BLaER1 treated with 17β-estradiol and CSF1 and Interleukin-3, amounts not matched to agents 10 nM and 100 nM (cell line): ENCODE measurements at regions not wholly inside any gene's neighbourhood (a gene's known extent, or its start where the extent isn't known, plus 50 kb on each side); places are given as distances from the start of the nearest gene placed in this dataset.
"Not testable (repeated sequence)": the region's sequence is repeated elsewhere in the genome, so short reads cannot be mapped to it uniquely, and the experiment has no call there.

Experiments
- H3K27ac ChIP-seq, 11 experiments: shearing (Covaris generic); formaldehyde crosslinking; 2 replicates each; pipeline ENCODE4 v1.8.1; 2022
- H3K27me3 ChIP-seq, 11 experiments: shearing (Covaris generic); formaldehyde crosslinking; 2 replicates each; pipeline ENCODE4 v1.8.1; 2022
- H3K36me3 ChIP-seq, 11 experiments: shearing (Covaris generic); formaldehyde crosslinking; 2 replicates each; pipeline ENCODE4 v1.8.1; 2022
- H3K4me1 ChIP-seq, 10 experiments: shearing (Covaris generic); formaldehyde crosslinking; 2 replicates each; pipeline ENCODE4 v1.8.1; 2022
- H3K4me2 ChIP-seq, 11 experiments: shearing (Covaris generic); formaldehyde crosslinking; 2 replicates each; pipeline ENCODE4 v1.8.1; 2022
- H3K4me3 ChIP-seq, 10 experiments: shearing (Covaris generic); formaldehyde crosslinking; 2 replicates each; pipeline ENCODE4 v1.8.1; 2022
- H3K9ac ChIP-seq, 11 experiments: shearing (Covaris generic); formaldehyde crosslinking; 2 replicates each; pipeline ENCODE4 v1.8.1; 2022
- H3K9me3 ChIP-seq, 11 experiments: shearing (Covaris generic); formaldehyde crosslinking; replicated peaks in 1 of 11; 2 replicates each; pipeline ENCODE4 v1.8.1; 2022
- H4K20me1 ChIP-seq, 11 experiments: shearing (Covaris generic); formaldehyde crosslinking; 2 replicates each; pipeline ENCODE4 v1.8.1; 2022
- Cebpa-rat ChIP-seq, 11 experiments: shearing (Covaris generic); IDR thresholded peaks; 2 replicates each; pipeline ENCODE4 v1.8.1; 2022

GRCh38 chr22:22787786-22788459, 99.7 kb upstream of the IGLL5 start:
- peaks cover 0 to 38% (median 26%) of the 10 kb centered on the region in 10 experiments; a peak in 13 of 20 replicates for H3K4me1 ChIP-seq
- H3K36me3 ChIP-seq = no peaks in the 10 kb centered on the region
- H4K20me1 ChIP-seq = no peaks in the 10 kb centered on the region
- 0 out of 22 replicates have a peak overlapping the region, but pooled peaks of 1 of the 11 experiments have one; percentile 1 for H3K4me2 ChIP-seq
- H3K27me3 ChIP-seq = no peaks in the 10 kb centered on the region
- no peak overlapping the region for H3K4me3 ChIP-seq
- H3K9ac ChIP-seq = no peak overlapping the region
- H3K9me3 ChIP-seq = no peaks in the 10 kb centered on the region
- TF ChIP-seq Cebpa-rat (IDR thresholded peaks at IDR 0.05) = no peak
- H3K27ac ChIP-seq = no peak overlapping the region

GRCh38 chr22:22788460-22789037, 99.1 kb upstream of the IGLL5 start:
- H3K27ac ChIP-seq = no peak overlapping the region
- no peaks in the 10 kb centered on the region for H4K20me1 ChIP-seq
- H3K4me2 ChIP-seq = peak overlapping the region in 1 of 11 experiments; percentile 16; a peak in 1 of 22 replicates
- no peak for TF ChIP-seq Cebpa-rat (IDR thresholded peaks at IDR 0.05)
- no peaks in the 10 kb centered on the region for H3K36me3 ChIP-seq
- H3K4me3 ChIP-seq = no peak overlapping the region
- H3K9ac ChIP-seq = no peak overlapping the region
- peaks cover 0 to 40% (median 27%) of the 10 kb centered on the region in 10 experiments; a peak in 13 of 20 replicates for H3K4me1 ChIP-seq
- no peaks in the 10 kb centered on the region for H3K9me3 ChIP-seq
- no peaks in the 10 kb centered on the region for H3K27me3 ChIP-seq

- no peak overlapping the region; a peak in 1 of 22 replicates for H3K27ac ChIP-seq
- H4K20me1 ChIP-seq = no peaks in the 10 kb centered on the region
- TF ChIP-seq Cebpa-rat (IDR thresholded peaks at IDR 0.05) = no peak
- H3K4me3 ChIP-seq = no peak overlapping the region
- peak overlapping the region in 2 of 11 experiments; percentile 10 to 23; a peak in 1 of 22 replicates for H3K4me2 ChIP-seq
- no peaks in the 10 kb centered on the region for H3K27me3 ChIP-seq
- H3K9ac ChIP-seq = no peak overlapping the region
- peaks cover 0 to 40% (median 27%) of the 10 kb centered on the region in 10 experiments; a peak in 13 of 20 replicates for H3K4me1 ChIP-seq
- H3K9me3 ChIP-seq = no peaks in the 10 kb centered on the region
- H3K36me3 ChIP-seq = no peaks in the 10 kb centered on the region
Measured at GRCh38 chr22:22789233-22789921, 98.2 kb upstream of the IGLL5 start.

GRCh38 chr22:22789922-22790845, 97.4 kb upstream of the IGLL5 start:
- Histone ChIP-seq H3K4me2 (peak overlapping the region in 4 of 11 experiments; percentile 7 to 23 (median 14); a peak in 3 of 22 replicates), H3K36me3 (no peaks in the 10 kb centered on the region), H3K9ac (no peak overlapping the region), H3K9me3 (peaks cover 0 to 3% (median 0%) of the 10 kb centered on the region in 11 experiments; a peak in 2 of 22 replicates), H4K20me1 (no peaks in the 10 kb centered on the region), H3K27ac (no peak overlapping the region; a peak in 1 of 22 replicates), H3K4me3 (no peak overlapping the region), H3K27me3 (no peaks in the 10 kb centered on the region), H3K4me1 (peaks cover 0 to 43% (median 27%) of the 10 kb centered on the region in 10 experiments; a peak in 13 of 20 replicates)
- no peak for TF ChIP-seq Cebpa-rat (IDR thresholded peaks at IDR 0.05)

GRCh38 chr22:22791438-22792181, 96.0 kb upstream of the IGLL5 start:
- no peak for TF ChIP-seq Cebpa-rat (IDR thresholded peaks at IDR 0.05)
- Histone ChIP-seq H3K4me3 (no peak overlapping the region), H3K4me2 (peak overlapping the region in 7 of 11 experiments; percentile 7 to 60 (median 37); a peak in 8 of 22 replicates), H3K4me1 (peaks cover 0 to 43% (median 27%) of the 10 kb centered on the region in 10 experiments; a peak in 13 of 20 replicates), H3K9me3 (peaks cover 0 to 17% (median 11%) of the 10 kb centered on the region in 11 experiments; a peak in 13 of 22 replicates), H4K20me1 (no peaks in the 10 kb centered on the region), H3K9ac (no peak overlapping the region), H3K36me3 (no peaks in the 10 kb centered on the region), H3K27ac (no peak overlapping the region), H3K27me3 (no peaks in the 10 kb centered on the region)

- Histone ChIP-seq H3K4me2 (peak overlapping the region in 7 of 11 experiments; percentile 7 to 60 (median 37); a peak in 8 of 22 replicates), H3K9me3 (peaks cover 0 to 24% (median 14%) of the 10 kb centered on the region in 11 experiments; a peak in 15 of 22 replicates), H3K4me1 (peaks cover 0 to 43% (median 27%) of the 10 kb centered on the region in 10 experiments; a peak in 13 of 20 replicates)
- not testable (repeated sequence) for H3K36me3 ChIP-seq, H3K9ac ChIP-seq, H3K27me3 ChIP-seq, H4K20me1 ChIP-seq, H3K27ac ChIP-seq, H3K4me3 ChIP-seq
Measured at GRCh38 chr22:22792205-22792786, 95.3 kb upstream of the IGLL5 start.

GRCh38 chr22:22795639-22796038, 92.0 kb upstream of the IGLL5 start:
- not testable (repeated sequence) for H3K4me3 ChIP-seq, H3K36me3 ChIP-seq, H3K9ac ChIP-seq, H3K27ac ChIP-seq, H3K4me2 ChIP-seq, H3K27me3 ChIP-seq, H4K20me1 ChIP-seq
- Histone ChIP-seq H3K4me1 (peaks cover 0 to 48% (median 37%) of the 10 kb centered on the region in 10 experiments; a peak in 15 of 20 replicates), H3K9me3 (peaks cover 0 to 30% (median 16%) of the 10 kb centered on the region in 11 experiments; a peak in 15 of 22 replicates)
